B cell (primary cell): ENCODE measurements at regions not wholly inside any gene's neighbourhood (a gene's known extent, or its start where the extent isn't known, plus 50 kb on each side); places are given as distances from the start of the nearest gene placed in this dataset.

Source experiments
- ATAC-seq: fragments of 200-7000 bp; cut with Tn5 transposase; one replicate; pipeline ENCODE4 v1.10.0; 2021; ENCODE audit warnings: low read depth, mild to moderate bottlenecking, moderate number of reproducible peaks, moderate library complexity
- CTCF ChIA-PET: fragments of 350-600 bp; sonication (Branson Sonifier 250); formaldehyde crosslinking; loops from one replicate; lab custom pipeline; 2021; ENCODE audit warnings: antibody characterized with exemption, inconsistent platforms; lab: Charles Lee
- POLR2A ChIA-PET: fragments of 350-600 bp; sonication (Branson Sonifier 250); formaldehyde crosslinking; loops from one replicate; lab custom pipeline; 2021; ENCODE audit warnings: antibody characterized with exemption; lab: Charles Lee
- DNase-seq: peaks from one replicate; pipeline ENCODE4 v3.0.0; 2013
- H2AFZ ChIP-seq: 2 replicates; pipeline ENCODE4 v1.6.1; 2012; ENCODE audit warnings: mild to moderate bottlenecking, low read depth, low read length; ENCODE audit not compliant: insufficient read depth, poor library complexity, severe bottlenecking
- H3K27ac ChIP-seq, 2 donors: 1 replicate in 1 of 2; 2 replicates in 1 of 2; pipeline ENCODE4 v1.5.1; 2012 to 2013; ENCODE audit warnings: low read length in 2 of 2, mild to moderate bottlenecking in 2 of 2, moderate library complexity in 1 of 2
- H3K27me3 ChIP-seq, 4 experiments: fragments of 200-600 bp in 1 of 4; sonication (generic) in 1 of 4; replicated peaks in 1 of 4; 1 replicate in 2 of 4; 2 replicates in 2 of 4; pipeline versions ENCODE4 v1.6.1 to v1.7.0; 2013 to 2016; ENCODE audit warnings: low read length in 3 of 4, mild to moderate bottlenecking in 2 of 4, mixed read lengths in 1 of 4, moderate library complexity in 1 of 4; ENCODE audit not compliant: insufficient read depth in 4 of 4, control insufficient read depth in 3 of 4; ENCODE audit errors: control extremely low read depth in 1 of 4
- H3K36me3 ChIP-seq, 2 experiments: replicated peaks in 1 of 2; 1 replicate in 1 of 2; 2 replicates in 1 of 2; pipeline versions ENCODE4 v1.6.1 to v1.7.1; 2013; ENCODE audit warnings: low read length in 1 of 2; ENCODE audit not compliant: insufficient read depth in 2 of 2, control insufficient read depth in 1 of 2; ENCODE audit errors: control extremely low read depth in 1 of 2, extremely low read depth in 1 of 2
- H3K4me1 ChIP-seq, 2 donors: fragments of 200-600 bp in 1 of 2; sonication (generic) in 1 of 2; 1 replicate in 1 of 2; 2 replicates in 1 of 2; pipeline versions ENCODE4 v1.5.1 to v1.6.1; 2013 to 2017; ENCODE audit warnings: low read length in 2 of 2; ENCODE audit not compliant: control insufficient read depth in 2 of 2, insufficient read depth in 2 of 2
- H3K4me2 ChIP-seq: replicated peaks from 2 replicates; pipeline ENCODE3; 2012; ENCODE audit warnings: mild to moderate bottlenecking, low read depth, low read length; ENCODE audit not compliant: poor library complexity, severe bottlenecking
- H3K4me3 ChIP-seq, 5 experiments: fragments of 200-600 bp in 1 of 5; sonication (generic) in 1 of 5; 1 replicate in 3 of 5; 2 replicates in 2 of 5; pipeline versions ENCODE4 v1.5.1 to v1.7.0; 2011 to 2016; ENCODE audit warnings: low read length in 4 of 5, mild to moderate bottlenecking in 4 of 5, low read depth in 2 of 5, control low read depth in 1 of 5, moderate library complexity in 1 of 5; ENCODE audit not compliant: insufficient read depth in 1 of 5; ENCODE audit errors: control extremely low read depth in 1 of 5, extremely low read depth in 1 of 5
- H3K79me2 ChIP-seq: fragments of 200-600 bp; sonication (generic); one replicate; pipeline ENCODE4 v1.6.0; 2016; ENCODE audit warnings: low read length; ENCODE audit not compliant: control insufficient read depth, insufficient read depth
- H3K9ac ChIP-seq: fragments of 200-600 bp; sonication (generic); 2 replicates; pipeline ENCODE4 v1.6.1; 2017; ENCODE audit warnings: mild to moderate bottlenecking, low read length, moderate library complexity
- H3K9me3 ChIP-seq, 3 donors: one replicate each; pipeline versions ENCODE4 v1.6.1 to v1.7.1; 2013; ENCODE audit warnings: low read length in 2 of 3; ENCODE audit not compliant: control insufficient read depth in 2 of 3, insufficient read depth in 1 of 3; ENCODE audit errors: control extremely low read depth in 1 of 3
- H4K20me1 ChIP-seq: 2 replicates; pipeline ENCODE4 v1.6.0; 2012; ENCODE audit warnings: mild to moderate bottlenecking, low read length; ENCODE audit not compliant: insufficient read depth, control insufficient read depth, poor library complexity, severe bottlenecking
- H3K27ac Mint-ChIP-seq: one replicate; pipeline ENCODE4 v1.8.0; 2021; ENCODE audit warnings: mixed read lengths
- H3K27me3 Mint-ChIP-seq: one replicate; pipeline ENCODE4 v1.8.0; 2021; ENCODE audit warnings: mixed read lengths
- H3K4me1 Mint-ChIP-seq: one replicate; pipeline ENCODE4 v1.8.0; 2021; ENCODE audit warnings: mixed read lengths
- H3K4me3 Mint-ChIP-seq: one replicate; pipeline ENCODE4 v1.8.0; 2021; ENCODE audit warnings: mixed read lengths
- H3K9me3 Mint-ChIP-seq: one replicate; pipeline ENCODE4 v1.8.0; 2022; ENCODE audit warnings: mixed read lengths; ENCODE audit not compliant: insufficient read depth
- EZH2 ChIP-seq: IDR thresholded peaks from 2 replicates; pipeline ENCODE4 v1.6.1; 2012; ENCODE audit warnings: borderline replicate concordance, low read depth, mild to moderate bottlenecking, moderate library complexity, low read length; ENCODE audit not compliant: insufficient read depth, poor library complexity, severe bottlenecking
- WGBS: methylation state at CpG from one replicate; pipeline ENCODE4 v1.1.5; 2013; ENCODE audit warnings: missing lambda C conversion rate; ENCODE audit not compliant: insufficient coverage; 5-methylcytosine and 5-hydroxymethylcytosine counted together
- intact Hi-C: fragments of 100-400 bp; cut with micrococcal nuclease; formaldehyde crosslinking; loops from one replicate; pipeline ENCODE4 v1.10.0; 2022
- TF ChIP-seq, protein P1 (sequence below): fragments of 200-600 bp; IDR thresholded peaks from one replicate; pipeline ENCODE4 v1.8.0; 2022; ENCODE audit warnings: antibody characterized with exemption, mild to moderate bottlenecking

DNA sequence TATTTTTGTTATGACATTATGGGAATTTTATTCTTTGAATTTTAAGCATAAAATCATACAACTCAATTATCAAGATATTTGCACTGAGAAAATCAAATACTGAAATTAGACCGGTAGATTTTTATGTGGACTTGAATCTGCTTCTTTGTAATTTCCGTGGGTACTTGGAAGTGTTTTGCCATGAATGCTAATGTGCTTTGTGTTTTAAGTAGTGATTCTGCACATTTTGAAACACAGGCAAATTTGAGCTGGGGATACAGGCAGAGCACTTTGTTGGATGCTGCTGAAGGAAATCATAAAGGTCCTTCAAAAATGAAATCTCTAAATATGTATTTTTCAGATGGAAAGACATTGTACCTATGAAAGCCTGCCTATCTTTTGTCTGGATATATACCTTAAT lies 446.3 kb upstream of the POU3F3 start:
- Histone ChIP-seq H3K36me3 (no peaks in the 10 kb centered on the region), H3K4me3 (no peak overlapping the region), H2AFZ (no peak overlapping the region), H4K20me1 (no peaks in the 10 kb centered on the region), H3K4me1 (no peaks in the 10 kb centered on the region), H3K27me3 (no peaks in the 10 kb centered on the region), H3K27ac (no peak overlapping the region), H3K79me2 (no peaks in the 10 kb centered on the region), H3K9ac (no peak overlapping the region), H3K4me2 (no peak overlapping the region), H3K9me3 (no peaks in the 10 kb centered on the region)
- ChIA-PET POLR2A (no interaction called here), CTCF (no interaction called here)
- Mint-ChIP-seq H3K4me1 (no peaks in the 10 kb centered on the region), H3K9me3 (no peaks in the 10 kb centered on the region), H3K27ac (no peak overlapping the region), H3K27me3 (peaks cover 3% of the 10 kb centered on the region), H3K4me3 (no peak overlapping the region)
- 84% methylated on average over 2 of the region's 2 CpGs for WGBS
- ATAC-seq (no peak), DNase-seq (no peak)
- TF ChIP-seq, protein P1, sequence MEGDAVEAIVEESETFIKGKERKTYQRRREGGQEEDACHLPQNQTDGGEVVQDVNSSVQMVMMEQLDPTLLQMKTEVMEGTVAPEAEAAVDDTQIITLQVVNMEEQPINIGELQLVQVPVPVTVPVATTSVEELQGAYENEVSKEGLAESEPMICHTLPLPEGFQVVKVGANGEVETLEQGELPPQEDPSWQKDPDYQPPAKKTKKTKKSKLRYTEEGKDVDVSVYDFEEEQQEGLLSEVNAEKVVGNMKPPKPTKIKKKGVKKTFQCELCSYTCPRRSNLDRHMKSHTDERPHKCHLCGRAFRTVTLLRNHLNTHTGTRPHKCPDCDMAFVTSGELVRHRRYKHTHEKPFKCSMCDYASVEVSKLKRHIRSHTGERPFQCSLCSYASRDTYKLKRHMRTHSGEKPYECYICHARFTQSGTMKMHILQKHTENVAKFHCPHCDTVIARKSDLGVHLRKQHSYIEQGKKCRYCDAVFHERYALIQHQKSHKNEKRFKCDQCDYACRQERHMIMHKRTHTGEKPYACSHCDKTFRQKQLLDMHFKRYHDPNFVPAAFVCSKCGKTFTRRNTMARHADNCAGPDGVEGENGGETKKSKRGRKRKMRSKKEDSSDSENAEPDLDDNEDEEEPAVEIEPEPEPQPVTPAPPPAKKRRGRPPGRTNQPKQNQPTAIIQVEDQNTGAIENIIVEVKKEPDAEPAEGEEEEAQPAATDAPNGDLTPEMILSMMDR = no peak
- TF ChIP-seq EZH2 = no peak
- intact Hi-C loops = no loop called here

DNA sequence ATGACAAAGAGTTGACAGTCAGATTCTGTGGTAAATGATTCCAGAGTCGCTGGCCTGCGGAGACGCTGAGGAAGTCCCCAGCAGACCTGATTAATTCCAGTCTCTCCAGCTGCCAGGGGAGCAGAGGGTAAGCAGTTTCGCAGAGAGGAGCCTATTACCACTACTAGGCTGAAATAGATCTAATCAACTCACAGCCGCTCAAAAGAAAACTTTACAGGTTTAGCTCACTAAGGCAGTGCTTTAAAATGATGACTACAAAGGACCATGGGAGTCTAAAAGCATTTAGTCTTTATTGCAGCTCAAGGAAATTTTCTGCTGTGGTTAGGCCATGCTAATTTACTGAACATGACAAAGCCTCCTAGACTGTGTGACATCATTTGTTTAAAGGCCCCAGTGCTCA lies 445.6 kb upstream of the POU3F3 start:
- no peaks in the 10 kb centered on the region for H3K79me2 ChIP-seq
- no peaks in the 10 kb centered on the region for H3K9me3 Mint-ChIP-seq

More for the DNA sequence above, 445.6 kb upstream of the POU3F3 start:
- ATAC-seq (no peak), DNase-seq (no peak)
- H3K4me3 ChIP-seq = no peak overlapping the region
- no peaks in the 10 kb centered on the region for H3K4me1 ChIP-seq
- no peak overlapping the region for H3K27ac ChIP-seq
- intact Hi-C loops = no loop called here
- no peak overlapping the region for H3K4me2 ChIP-seq
- Mint-ChIP-seq H3K4me3 (no peak overlapping the region), H3K27me3 (peaks cover 3% of the 10 kb centered on the region), H3K27ac (no peak overlapping the region), H3K4me1 (no peaks in the 10 kb centered on the region)
- CTCF ChIA-PET = no interaction called here
- TF ChIP-seq, protein P1 = no peak
- TF ChIP-seq EZH2 = no peak
- H3K9me3 ChIP-seq = no peaks in the 10 kb centered on the region
- 52% methylated on average over 3 of the region's 5 CpGs for WGBS
- POLR2A ChIA-PET = no interaction called here
- H4K20me1 ChIP-seq = no peaks in the 10 kb centered on the region
- H2AFZ ChIP-seq = no peak overlapping the region
- H3K36me3 ChIP-seq = no peaks in the 10 kb centered on the region
- no peak overlapping the region for H3K9ac ChIP-seq
- H3K27me3 ChIP-seq = no peaks in the 10 kb centered on the region
